Lung (tissue), 11 donors: ENCODE measurements at regions not wholly inside any gene's neighbourhood (a gene's known extent, or its start where the extent isn't known, plus 50 kb on each side); places are given as distances from the start of the nearest gene placed in this dataset.

ENCODE experiments used
- ATAC-seq: fragments of 200-7000 bp; cut with Tn5 transposase; one replicate; pipeline ENCODE4 v1.9.1; 2020; ENCODE audit warnings: moderate number of reproducible peaks; ENCODE audit not compliant: insufficient read depth, low FRiP score
- DNase-seq, 3 donors: peaks; one replicate each; pipeline ENCODE4 v3.0.0-alpha.2; 2013 to 2017
- H3K27ac ChIP-seq, 2 donors: one replicate each; pipeline ENCODE4 v1.5.1; 2013; ENCODE audit warnings: mild to moderate bottlenecking in 2 of 2, moderate library complexity in 2 of 2, control low read depth in 1 of 2, inconsistent platforms in 1 of 2, low read depth in 1 of 2, low read length in 1 of 2
- H3K27me3 ChIP-seq, 3 donors: one replicate each; pipeline ENCODE4 v1.5.1; 2013; ENCODE audit warnings: low read length in 2 of 3; ENCODE audit not compliant: control insufficient read depth in 3 of 3, insufficient read depth in 3 of 3
- H3K36me3 ChIP-seq, 4 donors: one replicate each; pipeline ENCODE4 v1.5.1; 2013; ENCODE audit warnings: low read length in 4 of 4, mild to moderate bottlenecking in 1 of 4, moderate library complexity in 1 of 4; ENCODE audit not compliant: control insufficient read depth in 4 of 4, insufficient read depth in 4 of 4
- H3K4me1 ChIP-seq, 5 donors: one replicate each; pipeline ENCODE4 v1.5.1; 2013; ENCODE audit warnings: low read length in 5 of 5, mild to moderate bottlenecking in 2 of 5, moderate library complexity in 1 of 5; ENCODE audit not compliant: control insufficient read depth in 5 of 5, insufficient read depth in 5 of 5
- H3K4me3 ChIP-seq: one replicate; pipeline ENCODE4 v1.5.1; 2013; ENCODE audit warnings: mild to moderate bottlenecking, control low read depth, moderate library complexity
- H3K9ac ChIP-seq, 2 donors: one replicate each; pipeline ENCODE4 v1.5.1; 2013; ENCODE audit warnings: low read length in 2 of 2, control low read depth in 1 of 2; ENCODE audit not compliant: insufficient read depth in 1 of 2
- H3K9me3 ChIP-seq, 4 donors: one replicate each; pipeline ENCODE4 v1.5.1; 2013; ENCODE audit warnings: low read length in 3 of 4, mild to moderate bottlenecking in 1 of 4, moderate library complexity in 1 of 4; ENCODE audit not compliant: control insufficient read depth in 4 of 4, insufficient read depth in 3 of 4
- CTCF ChIP-seq: IDR thresholded peaks from 2 replicates; pipeline ENCODE4 v1.5.1; 2012; ENCODE audit warnings: mild to moderate bottlenecking; ENCODE audit errors: control extremely low read depth, extremely low read depth
- WGBS, 2 donors: extraction: QIAGEN DNeasy Blood & Tissue Kit; methylation state at CpG; one replicate each; pipeline ENCODE4 v1.1.7; 2013; 5-methylcytosine and 5-hydroxymethylcytosine counted together
- donor health status: control.
- donor health status: control.
- donor health status: Bipolar disorder and iron deficiency.
- donor health status: healthy.
- donor health status: DM: yes; HTN: yes; CAD: no.

GRCh38 chr9:28547527-28547926 is 974.2 kb upstream of the C9orf72 start:
- Histone ChIP-seq H3K9me3 (peaks cover 0 to 2% (median 0%) of the 10 kb centered on the region in 4 donors), H3K36me3 (no peaks in the 10 kb centered on the region), H3K27me3 (no peaks in the 10 kb centered on the region), H3K27ac (no peak overlapping the region), H3K4me1 (no peaks in the 10 kb centered on the region), H3K9ac (no peak overlapping the region), H3K4me3 (no peak overlapping the region)
- 69 to 72% methylated on average over 2 of the region's 2 CpGs for WGBS, 2 donors
- ATAC-seq = no peak
- TF ChIP-seq CTCF = no peak
- no peak for DNase-seq

GRCh38 chr9:28563291-28563934 is 990.1 kb upstream of the C9orf72 start:
- 76 to 82% methylated on average over 7 of the region's 7 CpGs for WGBS, 2 donors
- no peak for TF ChIP-seq CTCF
- ATAC-seq (no peak), DNase-seq (peak in 1 of 3 donors; percentile 13)
- H3K27me3 ChIP-seq = no peaks in the 10 kb centered on the region
- no peaks in the 10 kb centered on the region for H3K9me3 ChIP-seq
- H3K4me1 ChIP-seq = no peaks in the 10 kb centered on the region
- H3K4me3 ChIP-seq = no peak overlapping the region
- H3K9ac ChIP-seq = no peak overlapping the region
- no peaks in the 10 kb centered on the region for H3K36me3 ChIP-seq
- no peak overlapping the region for H3K27ac ChIP-seq

- ATAC-seq (no peak), DNase-seq (no peak)
- no peak for TF ChIP-seq CTCF
- Histone ChIP-seq H3K4me3 (no peak overlapping the region), H3K27ac (no peak overlapping the region), H3K4me1 (no peaks in the 10 kb centered on the region), H3K9me3 (peaks cover 0 to 7% (median under 1%) of the 10 kb centered on the region in 4 donors), H3K27me3 (no peaks in the 10 kb centered on the region), H3K9ac (no peak overlapping the region), H3K36me3 (no peaks in the 10 kb centered on the region)
- WGBS, 2 donors = 84 to 91% methylated on average over 1 of the region's 1 CpG
Observed at GRCh38 chr9:28583832-28584231, 1010.6 kb upstream of the C9orf72 start.

GRCh38 chr9:28584542-28584941 is 1011.3 kb upstream of the C9orf72 start:
- 46 to 61% methylated on average over 2 of the region's 2 CpGs for WGBS, 2 donors
- ATAC-seq = no peak
- TF ChIP-seq CTCF = no peak

More at GRCh38 chr9:28584542-28584941, 1011.3 kb upstream of the C9orf72 start:
- no peaks in the 10 kb centered on the region for H3K4me1 ChIP-seq
- peaks cover 0 to 7% (median under 1%) of the 10 kb centered on the region in 4 donors for H3K9me3 ChIP-seq
- H3K27me3 ChIP-seq = no peaks in the 10 kb centered on the region
- H3K4me3 ChIP-seq = no peak overlapping the region
- no peak overlapping the region for H3K27ac ChIP-seq
- no peaks in the 10 kb centered on the region for H3K36me3 ChIP-seq
- no peak for DNase-seq
- H3K9ac ChIP-seq = no peak overlapping the region
